Esophagus squamous epithelium (tissue), 5 donors: ENCODE measurements at regions not wholly inside any gene's neighbourhood (a gene's known extent, or its start where the extent isn't known, plus 50 kb on each side); places are given as distances from the start of the nearest gene placed in this dataset.
"Not testable (repeated sequence)": the region's sequence is repeated elsewhere in the genome, so short reads cannot be mapped to it uniquely, and the experiment has no call there.

Experiments
- DNase-seq: peaks from one replicate; lab custom pipeline; 2025; lab: John Stamatoyannopoulos, UW
- H3K27ac ChIP-seq, 4 donors: fragments of 200-600 bp; sonication (generic); one replicate each; pipeline ENCODE4 v1.5.1; 2016 to 2019; ENCODE audit warnings: mild to moderate bottlenecking in 1 of 4
- H3K27me3 ChIP-seq, 4 donors: fragments of 200-600 bp; sonication (generic); 1 replicate in 3 of 4; 2 replicates in 1 of 4; pipeline versions ENCODE4 v1.5.1 to v1.6.0; 2017 to 2021; ENCODE audit warnings: antibody characterized with exemption in 1 of 4
- H3K36me3 ChIP-seq, 3 donors: fragments of 200-600 bp; sonication (generic); one replicate each; pipeline ENCODE4 v1.5.1; 2016 to 2019
- H3K4me1 ChIP-seq, 3 donors: fragments of 200-600 bp; sonication (generic); one replicate each; pipeline ENCODE4 v1.5.1; 2017 to 2019
- H3K4me3 ChIP-seq, 4 donors: fragments of 200-600 bp; sonication (generic); 1 replicate in 3 of 4; 2 replicates in 1 of 4; pipeline ENCODE4 v1.5.1; 2016 to 2019; ENCODE audit warnings: mild to moderate bottlenecking in 2 of 4, moderate library complexity in 1 of 4
- H3K9me3 ChIP-seq, 3 donors: fragments of 200-600 bp; sonication (generic); one replicate each; pipeline ENCODE4 v1.5.1; 2016 to 2019
- CTCF ChIP-seq, 6 experiments: fragments of 450-650 bp in 4 of 6; fragments of 200-600 bp in 2 of 6; sonication (generic) in 2 of 6; IDR thresholded peaks; one replicate each; pipeline ENCODE4 v1.5.1; 2016 to 2019; ENCODE audit warnings: antibody characterized with exemption in 6 of 6, mild to moderate bottlenecking in 4 of 6, moderate library complexity in 4 of 6
- POLR2A ChIP-seq, 4 donors: fragments of 450-650 bp; IDR thresholded peaks; one replicate each; pipeline ENCODE4 v1.6.1; 2017; ENCODE audit warnings: antibody characterized with exemption in 4 of 4, mild to moderate bottlenecking in 4 of 4, moderate library complexity in 3 of 4
- WGBS, 2 donors: methylation state at CpG; one replicate each; pipeline ENCODE4 v1.1.5; 2018; 5-methylcytosine and 5-hydroxymethylcytosine counted together
- intact Hi-C: fragments of 100-400 bp; cut with DNase I; formaldehyde crosslinking; loops from one replicate; pipeline ENCODE4 v1.15.0; 2022
- donor health status: DM: yes; HTN: yes; CAD: no.

GRCh38 chr6:155542036-155542435 lies 86.4 kb upstream of the NOX3 start:
- intact Hi-C loops: no loop called here
- Histone ChIP-seq H3K9me3 (no peaks in the 10 kb centered on the region), H3K4me1 (no peaks in the 10 kb centered on the region), H3K27me3 (no peaks in the 10 kb centered on the region), H3K4me3 (no peak overlapping the region), H3K36me3 (no peaks in the 10 kb centered on the region), H3K27ac (no peak overlapping the region)
- TF ChIP-seq CTCF (IDR thresholded peaks at IDR 0.05) (no peak), POLR2A (IDR thresholded peaks at IDR 0.05) (no peak)
- WGBS, 2 donors: 71 to 77% methylated on average over 4 of the region's 4 CpGs
- DNase-seq: no peak

- no peak for DNase-seq
- H3K4me1 ChIP-seq: no peaks in the 10 kb centered on the region
- H3K36me3 ChIP-seq: no peaks in the 10 kb centered on the region
- 74 to 83% methylated on average over 3 of the region's 3 CpGs for WGBS, 2 donors
- intact Hi-C loops: no loop called here
- TF ChIP-seq POLR2A (IDR thresholded peaks at IDR 0.05) (no peak), CTCF (IDR thresholded peaks at IDR 0.05) (no peak)
- H3K4me3 ChIP-seq: no peak overlapping the region
- H3K27me3 ChIP-seq: no peaks in the 10 kb centered on the region
- H3K9me3 ChIP-seq: peaks cover 0 to 4% (median 0%) of the 10 kb centered on the region in 3 donors
- no peak overlapping the region for H3K27ac ChIP-seq
Measured at GRCh38 chr6:155538708-155539390, 83.2 kb upstream of the NOX3 start.

- no peaks in the 10 kb centered on the region for H3K36me3 ChIP-seq
- no peak for DNase-seq
- no peak overlapping the region for H3K4me3 ChIP-seq
- TF ChIP-seq POLR2A (IDR thresholded peaks at IDR 0.05): no peak
- no peak overlapping the region for H3K27ac ChIP-seq
- no peaks in the 10 kb centered on the region for H3K27me3 ChIP-seq
- H3K9me3 ChIP-seq: peaks cover 0 to 11% (median 3%) of the 10 kb centered on the region in 3 donors
- 96 to 100% methylated on average over 2 of the region's 2 CpGs for WGBS, 2 donors
- intact Hi-C loops: no loop called here
- H3K4me1 ChIP-seq: peaks cover 0 to 5% (median 0%) of the 10 kb centered on the region in 3 donors
Measured at GRCh38 chr6:155534678-155535077, 79.0 kb upstream of the NOX3 start.

- Histone ChIP-seq H3K9me3 (peaks cover 0 to 11% (median 3%) of the 10 kb centered on the region in 3 donors), H3K36me3 (no peaks in the 10 kb centered on the region), H3K4me3 (no peak overlapping the region), H3K4me1 (peaks cover 0 to 14% (median 7%) of the 10 kb centered on the region in 3 donors), H3K27ac (no peak overlapping the region), H3K27me3 (no peaks in the 10 kb centered on the region)
- 40 to 42% methylated on average over 4 of the region's 4 CpGs for WGBS, 2 donors
- intact Hi-C loops: no loop called here
- DNase-seq: no peak
- TF ChIP-seq POLR2A (IDR thresholded peaks at IDR 0.05) (no peak), CTCF (IDR thresholded peaks at IDR 0.05) (peak in 5 of 6 experiments; percentile 28 to 63 (median 51))
Measured at GRCh38 chr6:155530219-155530834, 74.7 kb upstream of the NOX3 start.

- DNase-seq, H3K27ac ChIP-seq, intact Hi-C loops, H3K27me3 ChIP-seq, H3K4me3 ChIP-seq, H3K36me3 ChIP-seq: not testable (repeated sequence)
- 94 to 100% methylated on average over 3 to 7 of the region's 7 CpGs for WGBS, 2 donors
- Histone ChIP-seq H3K4me1 (peaks cover 0 to 14% (median 7%) of the 10 kb centered on the region in 3 donors), H3K9me3 (peaks cover 0 to 11% (median 3%) of the 10 kb centered on the region in 3 donors)
Measured at GRCh38 chr6:155529814-155530213, 74.2 kb upstream of the NOX3 start.

GRCh38 chr6:155528982-155529453 lies 73.4 kb upstream of the NOX3 start:
- peak overlapping the region in 1 of 4 donors; percentile 15 for H3K27ac ChIP-seq

More at GRCh38 chr6:155528982-155529453, 73.4 kb upstream of the NOX3 start:
- H3K4me3 ChIP-seq: no peak overlapping the region
- intact Hi-C loops: no loop called here
- H3K27me3 ChIP-seq: no peaks in the 10 kb centered on the region
- no peak for DNase-seq
- H3K4me1 ChIP-seq: peaks cover 0 to 14% (median 7%) of the 10 kb centered on the region in 3 donors
- H3K36me3 ChIP-seq: no peaks in the 10 kb centered on the region
- TF ChIP-seq POLR2A (IDR thresholded peaks at IDR 0.05) (no peak), CTCF (IDR thresholded peaks at IDR 0.05) (no peak)
- 35 to 50% methylated on average over 2 of the region's 2 CpGs for WGBS, 2 donors
- peaks cover 0 to 8% (median 3%) of the 10 kb centered on the region in 3 donors for H3K9me3 ChIP-seq
